ENCODE measurements at regions not wholly inside any gene's neighbourhood (a gene's known extent, or its start where the extent isn't known, plus 50 kb on each side); places are given as distances from the start of the nearest gene placed in this dataset.

- no peak for DNase-seq (ENCODE audit: low read depth, low spot score)
These were observed 563.3 kb upstream of the MAP3K7 start for GRCh38 chr6:91149956-91150705.

- DNase-seq (ENCODE audit: low read depth, low spot score) = no peak
These were observed 562.5 kb upstream of the MAP3K7 start for GRCh38 chr6:91149246-91149955.

DNA sequence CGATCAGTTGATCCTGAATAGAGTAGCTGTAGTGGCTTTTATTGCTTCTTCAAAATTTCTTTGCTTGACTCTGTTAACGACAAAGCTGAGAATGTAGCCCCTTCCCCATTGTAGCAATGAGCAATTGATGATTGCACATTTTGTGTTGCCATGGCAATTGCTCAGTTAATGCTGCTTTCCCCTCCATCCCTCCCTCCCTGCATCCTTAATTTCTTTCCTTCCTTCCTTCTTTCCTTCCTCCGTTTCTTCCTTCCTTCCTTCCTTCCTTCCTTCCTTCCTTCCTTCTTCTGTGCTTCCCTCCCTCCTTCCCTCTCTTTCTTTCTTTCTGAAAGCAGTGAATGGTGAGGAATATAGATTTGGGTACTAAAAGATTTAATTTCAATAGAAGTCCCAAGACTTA is 557.3 kb upstream of the MAP3K7 start:
- DNase-seq (ENCODE audit: low read depth, low spot score) = no peak

DNA sequence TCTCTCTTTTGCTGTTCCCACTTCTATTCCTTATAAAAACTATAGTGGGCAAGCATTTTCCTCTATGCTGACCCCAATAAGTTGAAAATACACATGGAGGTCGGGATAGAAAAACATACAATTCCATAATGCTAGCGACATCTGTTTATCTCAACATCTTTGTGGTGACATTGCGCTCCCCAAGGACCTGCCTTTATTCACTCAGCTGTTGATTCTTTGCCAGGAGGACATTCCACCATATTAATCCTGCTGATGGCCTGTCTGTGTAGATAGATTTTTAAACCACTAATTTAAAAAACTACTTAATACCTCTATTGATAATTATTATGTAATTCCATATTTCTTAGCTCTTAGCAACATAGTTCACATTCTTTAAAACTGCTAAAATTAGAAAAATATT is 555.3 kb upstream of the MAP3K7 start:
- DNase-seq (ENCODE audit: low read depth, low spot score) = no peak

- no peak for DNase-seq (ENCODE audit: low read depth, low spot score)
These were observed 554.5 kb upstream of the MAP3K7 start for GRCh38 chr6:91141346-91141745.

DNA sequence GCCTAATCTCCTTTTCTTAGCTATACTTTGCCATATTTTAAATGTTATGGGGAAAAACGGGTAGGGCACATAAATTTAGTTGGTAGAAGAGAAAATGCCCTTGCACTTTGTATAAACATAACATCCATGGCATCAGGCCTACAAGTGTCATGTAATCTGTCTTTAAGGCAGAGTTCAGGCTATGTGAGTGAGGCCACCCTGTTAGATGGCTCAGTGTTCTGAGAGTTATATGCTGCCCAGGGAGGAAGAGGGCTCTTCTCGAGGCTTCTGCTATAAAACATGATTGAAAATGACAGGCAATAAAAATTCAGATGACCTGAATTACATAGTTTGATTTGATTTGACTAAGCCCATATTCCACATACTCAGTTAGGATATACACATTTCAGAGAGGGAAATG is 553.6 kb upstream of the MAP3K7 start:
- DNase-seq (ENCODE audit: low read depth, low spot score) = no peak

- no peak for DNase-seq (ENCODE audit: low read depth, low spot score)
These were observed 550.4 kb upstream of the MAP3K7 start for GRCh38 chr6:91137286-91137685.

- DNase-seq (ENCODE audit: low read depth, low spot score) = no peak
These were observed 548.7 kb upstream of the MAP3K7 start for GRCh38 chr6:91135406-91136103.

DNA sequence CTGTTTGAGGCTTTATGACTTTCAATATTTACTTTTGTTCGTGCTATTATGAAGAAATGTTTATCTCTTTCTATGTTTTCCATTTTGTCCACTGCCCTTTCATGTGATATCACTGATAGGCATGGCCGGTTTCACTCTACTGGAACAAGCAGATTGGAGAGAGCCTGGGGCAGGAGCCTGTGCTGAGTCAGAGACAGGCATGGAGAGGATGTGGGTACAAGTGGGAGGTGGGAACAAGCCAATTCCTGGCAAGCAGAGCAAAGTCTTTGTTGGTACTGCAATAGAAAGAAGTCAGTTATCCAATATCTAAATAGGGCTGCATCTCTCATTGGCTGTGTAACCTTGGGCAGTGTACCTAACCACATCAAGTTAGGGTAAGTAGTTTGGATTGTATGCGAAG is 545.6 kb upstream of the MAP3K7 start:
- no peak for DNase-seq (ENCODE audit: low read depth, low spot score)

GRCh38 chr6:91130126-91130525 is 543.3 kb upstream of the MAP3K7 start:
- DNase-seq (ENCODE audit: low read depth, low spot score) = no peak

- DNase-seq (ENCODE audit: low read depth, low spot score) = no peak
These were observed 540.9 kb upstream of the MAP3K7 start for GRCh38 chr6:91127752-91128151.

DNA sequence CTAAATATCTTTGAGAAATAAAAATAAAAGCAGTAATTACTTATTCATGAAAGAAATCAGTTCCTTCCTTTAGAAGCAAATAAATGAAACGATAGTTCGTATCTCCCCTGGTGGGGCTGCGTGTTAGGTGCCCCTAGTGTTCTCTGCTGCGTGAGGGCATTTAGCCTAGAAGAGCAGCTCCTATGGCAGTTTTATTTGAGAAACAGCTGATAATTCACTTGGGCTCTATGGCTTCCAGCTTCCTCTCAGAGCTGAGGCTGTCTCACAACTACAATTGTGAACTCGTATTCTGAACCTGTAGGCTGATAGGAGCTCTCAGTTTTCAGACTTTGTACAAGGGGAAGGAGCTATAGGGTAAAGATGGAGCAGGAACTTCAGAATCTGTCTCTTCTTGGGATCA is 540.0 kb upstream of the MAP3K7 start:
- no peak for DNase-seq (ENCODE audit: low read depth, low spot score)

- no peak for DNase-seq (ENCODE audit: low read depth, low spot score)
These were observed 530.7 kb upstream of the MAP3K7 start for GRCh38 chr6:91117550-91117949.

GRCh38 chr6:91114123-91114708 is 527.3 kb upstream of the MAP3K7 start:
- DNase-seq (ENCODE audit: low read depth, low spot score) = no peak

GRCh38 chr6:91106083-91106482 is 519.2 kb upstream of the MAP3K7 start:
- DNase-seq (ENCODE audit: low read depth, low spot score) = no peak

DNA sequence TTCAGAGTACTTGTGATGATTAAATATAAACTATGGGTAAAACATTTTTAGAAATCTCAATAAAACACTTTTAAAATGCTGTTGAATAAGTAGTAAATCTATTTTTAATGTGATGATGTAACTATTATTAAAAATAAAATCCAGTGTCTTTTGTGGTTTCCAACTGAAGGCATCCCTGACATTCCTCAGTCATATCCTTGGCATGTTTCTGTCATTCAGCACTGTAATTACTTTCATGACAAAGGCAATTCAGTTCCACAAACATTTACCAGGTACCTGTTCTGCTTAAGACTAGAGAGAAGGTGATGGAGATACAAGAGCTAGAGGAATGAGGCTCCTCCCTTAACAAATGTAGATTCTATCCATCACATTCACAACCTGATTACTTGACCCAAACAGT is 518.7 kb upstream of the MAP3K7 start:
- no peak for DNase-seq (ENCODE audit: low read depth, low spot score)

DNA sequence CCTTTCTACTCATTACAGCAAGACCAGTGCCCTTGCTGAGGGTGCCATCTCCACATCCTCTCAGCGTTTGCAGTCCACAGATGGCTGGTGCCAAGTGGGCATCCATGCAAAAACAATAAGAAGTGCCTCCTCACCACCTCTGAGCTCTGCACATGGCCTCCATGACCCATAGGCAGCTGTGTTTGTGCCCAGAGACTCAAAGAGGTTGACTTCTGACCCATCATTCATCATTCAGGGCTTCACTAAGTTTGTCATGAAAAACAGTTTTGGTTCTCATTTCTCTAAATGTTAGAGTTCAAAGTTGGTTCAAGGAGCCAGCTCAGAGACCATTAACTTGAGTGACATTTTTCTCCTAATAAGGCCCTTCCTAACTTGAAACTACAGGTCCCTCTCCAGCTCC is 512.6 kb upstream of the MAP3K7 start:
- DNase-seq (ENCODE audit: low read depth, low spot score) = no peak

DNA sequence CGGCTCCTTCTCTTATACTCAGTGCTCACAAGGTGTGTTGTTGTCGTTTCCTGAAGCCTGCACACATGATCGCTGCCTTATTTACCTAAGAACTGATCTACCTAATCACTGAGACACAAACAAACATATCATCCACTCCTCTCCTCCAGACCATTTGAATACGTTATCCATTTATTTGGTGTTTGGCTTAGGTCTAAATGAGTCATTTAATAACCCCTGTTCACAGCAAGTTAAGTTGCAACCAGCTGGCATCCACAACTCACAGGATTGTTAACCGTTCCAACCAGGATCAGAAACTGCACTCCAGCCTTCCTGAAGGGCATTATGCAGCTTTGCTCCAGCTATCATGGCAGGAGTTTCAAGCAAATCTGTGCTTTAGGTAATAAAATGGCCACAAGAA is 511.1 kb upstream of the MAP3K7 start:
- no peak for DNase-seq (ENCODE audit: low read depth, low spot score)

DNA sequence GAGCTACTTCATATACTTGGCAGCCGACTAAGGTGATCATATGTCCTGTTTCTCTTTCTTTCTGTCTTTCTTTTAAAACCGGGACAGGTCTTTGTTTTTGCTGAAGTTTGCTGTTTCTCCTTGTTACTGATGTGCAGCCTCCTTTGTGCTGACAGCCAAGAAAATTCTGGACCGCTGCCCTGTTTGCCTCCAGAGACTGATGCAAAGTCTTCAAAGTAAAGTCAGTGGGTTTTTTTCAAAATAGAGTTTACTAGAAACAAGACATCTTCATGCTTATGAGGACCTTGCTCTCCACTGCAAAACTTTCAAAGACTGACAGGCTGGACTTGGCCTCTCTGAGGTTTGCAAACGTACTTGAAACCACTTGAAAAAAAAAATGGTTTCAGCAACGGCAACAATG is 510.5 kb upstream of the MAP3K7 start:
- DNase-seq (ENCODE audit: low read depth, low spot score) = no peak

DNA sequence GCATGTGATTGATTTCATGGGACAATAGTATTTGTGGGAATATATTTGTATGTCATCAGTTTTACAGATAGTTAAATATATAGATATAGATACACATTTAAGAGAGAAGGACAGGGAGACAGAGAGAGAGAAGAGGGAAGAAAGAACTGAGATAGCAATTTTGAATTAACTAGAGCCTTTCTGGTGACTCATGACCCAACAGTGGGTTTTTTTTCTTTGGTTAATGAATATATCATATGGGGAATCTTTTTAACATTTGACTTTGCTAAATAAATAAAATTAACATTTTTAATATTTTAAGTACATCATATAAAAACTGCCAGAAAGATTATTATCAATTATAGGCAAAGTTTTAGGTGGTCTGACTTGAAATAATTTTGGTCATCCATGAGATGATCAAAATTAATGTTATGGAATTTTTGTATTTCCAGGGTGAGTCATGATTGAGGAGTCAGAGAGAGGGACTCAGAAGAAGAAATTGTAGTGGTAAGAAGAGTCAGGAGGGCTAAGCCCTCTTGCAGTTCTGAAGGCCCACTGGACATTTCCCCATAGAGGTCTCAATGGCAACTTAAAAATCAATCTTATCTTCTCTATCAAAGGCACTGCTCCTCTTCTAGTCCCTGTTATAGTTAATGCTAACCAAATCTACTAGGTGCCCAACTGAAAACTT is 508.1 kb upstream of the MAP3K7 start:
- DNase-seq (ENCODE audit: low read depth, low spot score) = no peak

DNA sequence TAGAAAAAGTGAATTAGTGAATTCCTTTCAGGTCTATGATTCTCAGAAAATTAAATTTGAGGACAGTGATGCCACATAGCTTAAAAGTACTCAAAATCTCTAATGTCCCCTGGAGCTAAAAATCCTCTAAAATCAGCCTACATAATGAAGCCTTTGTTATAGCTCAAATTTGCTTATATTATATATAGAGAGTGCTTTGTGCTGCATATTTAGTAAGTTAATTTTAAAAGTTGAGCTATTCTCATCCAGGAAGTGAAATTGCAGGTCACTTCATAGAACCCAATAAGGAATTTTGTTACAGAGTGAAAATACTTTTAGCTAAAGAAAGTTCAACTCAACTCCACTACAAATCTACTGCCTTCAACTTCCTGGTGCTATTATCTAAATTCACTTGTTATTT is 507.5 kb upstream of the MAP3K7 start:
- no peak for DNase-seq (ENCODE audit: low read depth, low spot score)

DNA sequence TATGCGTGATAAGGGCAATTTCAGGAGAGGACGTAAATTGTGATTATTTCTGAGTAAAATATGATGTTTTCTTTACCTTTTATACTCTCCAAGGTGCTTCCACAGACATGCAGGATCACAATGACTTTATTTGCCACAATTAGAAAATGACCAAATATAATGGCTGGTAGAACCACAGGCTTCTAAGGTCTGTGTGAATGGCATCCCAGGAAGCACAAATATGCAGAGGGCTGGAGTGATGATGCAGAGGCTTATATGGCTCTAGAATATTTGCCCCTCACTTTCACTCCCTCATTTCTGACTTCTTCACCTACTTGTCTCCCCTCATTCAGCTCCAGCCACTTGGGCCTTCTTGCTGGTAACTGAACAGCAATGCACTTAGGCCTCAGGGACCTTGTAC is 502.1 kb upstream of the MAP3K7 start:
- no peak for DNase-seq (ENCODE audit: low read depth, low spot score)
